ENCODE measurements at regions not wholly inside any gene's neighbourhood (a gene's known extent, or its start where the extent isn't known, plus 50 kb on each side); places are given as distances from the start of the nearest gene placed in this dataset.

GRCh38 chr9:108104991-108105390, 615.4 kb upstream of the KLF4 start:
- Histone ChIP-seq H3K9me3 (no peaks in the 10 kb centered on the region), H3K27ac (no peak overlapping the region), H3K27me3 (no peaks in the 10 kb centered on the region), H3K36me3 (no peaks in the 10 kb centered on the region), H3K4me1 (no peaks in the 10 kb centered on the region), H3K4me3 (no peak overlapping the region)
- DNase-seq (ENCODE audit: low spot score) = no peak
- no peak for TF ChIP-seq CTCF (IDR thresholded peaks at IDR 0.05)

- H3K9me3 ChIP-seq = no peaks in the 10 kb centered on the region
- no peaks in the 10 kb centered on the region for H3K27me3 ChIP-seq
- no peaks in the 10 kb centered on the region for H3K36me3 ChIP-seq
- no peak for TF ChIP-seq CTCF (IDR thresholded peaks at IDR 0.05)
- no peak overlapping the region for H3K27ac ChIP-seq
- H3K4me1 ChIP-seq = no peaks in the 10 kb centered on the region
- DNase-seq (ENCODE audit: low spot score) = no peak
- H3K4me3 ChIP-seq = no peak overlapping the region
These were observed 613.6 kb upstream of the KLF4 start for GRCh38 chr9:108103046-108103693.

- Histone ChIP-seq H3K36me3 (no peaks in the 10 kb centered on the region), H3K27ac (no peak overlapping the region), H3K4me1 (no peaks in the 10 kb centered on the region), H3K27me3 (no peaks in the 10 kb centered on the region), H3K4me3 (no peak overlapping the region), H3K9me3 (no peaks in the 10 kb centered on the region)
- DNase-seq (ENCODE audit: low spot score) = no peak
- TF ChIP-seq CTCF (IDR thresholded peaks at IDR 0.05) = no peak
These were observed 611.8 kb upstream of the KLF4 start for GRCh38 chr9:108101410-108101809.

- no peak for DNase-seq (ENCODE audit: low spot score)
These were observed 611.0 kb upstream of the KLF4 start for GRCh38 chr9:108100571-108100970.

GRCh38 chr9:108099854-108100253, 610.3 kb upstream of the KLF4 start:
- H3K27ac ChIP-seq = no peak overlapping the region
- H3K4me1 ChIP-seq = no peaks in the 10 kb centered on the region
- no peak for DNase-seq (ENCODE audit: low spot score)
- TF ChIP-seq CTCF (IDR thresholded peaks at IDR 0.05) = no peak
- H3K27me3 ChIP-seq = no peaks in the 10 kb centered on the region
- no peaks in the 10 kb centered on the region for H3K36me3 ChIP-seq
- no peaks in the 10 kb centered on the region for H3K9me3 ChIP-seq
- H3K4me3 ChIP-seq = no peak overlapping the region

More at GRCh38 chr9:108100571-108100970, 611.0 kb upstream of the KLF4 start:
- H3K36me3 ChIP-seq = no peaks in the 10 kb centered on the region
- no peaks in the 10 kb centered on the region for H3K4me1 ChIP-seq
- TF ChIP-seq CTCF (IDR thresholded peaks at IDR 0.05) = no peak
- no peak overlapping the region for H3K27ac ChIP-seq
- H3K27me3 ChIP-seq = no peaks in the 10 kb centered on the region
- H3K9me3 ChIP-seq = no peaks in the 10 kb centered on the region
- no peak overlapping the region for H3K4me3 ChIP-seq

GRCh38 chr9:108095496-108095895, 605.9 kb upstream of the KLF4 start:
- H3K9me3 ChIP-seq = peaks cover 0 to 11% of the 10 kb centered on the region in 2 donors
- H3K4me3 ChIP-seq = no peak overlapping the region
- H3K27ac ChIP-seq = no peak overlapping the region
- no peaks in the 10 kb centered on the region for H3K36me3 ChIP-seq
- no peak for TF ChIP-seq CTCF (IDR thresholded peaks at IDR 0.05)
- DNase-seq (ENCODE audit: low spot score) = no peak
- H3K4me1 ChIP-seq = no peaks in the 10 kb centered on the region
- H3K27me3 ChIP-seq = no peaks in the 10 kb centered on the region
